SK-N-MC (cell line): ENCODE measurements at regions not wholly inside any gene's neighbourhood (a gene's known extent, or its start where the extent isn't known, plus 50 kb on each side); places are given as distances from the start of the nearest gene placed in this dataset.
"Not testable (repeated sequence)": the region's sequence is repeated elsewhere in the genome, so short reads cannot be mapped to it uniquely, and the experiment has no call there.

Experiments
- DNase-seq: peaks from one replicate; pipeline ENCODE4 v3.0.0-alpha.2; 2011; ENCODE audit warnings: low read depth, low spot score
- H3K27ac ChIP-seq: fragments of 200-600 bp; sonication (generic); 2 replicates; pipeline ENCODE4 v1.5.1; 2016; ENCODE audit warnings: mixed run types
- H3K36me3 ChIP-seq: fragments of 200-600 bp; sonication (generic); 2 replicates; pipeline ENCODE4 v1.6.1; 2017; ENCODE audit warnings: antibody characterized with exemption, low read length, mixed read lengths; ENCODE audit not compliant: insufficient read depth
- H3K4me3 ChIP-seq: fragments of 200-600 bp; sonication (generic); 2 replicates; pipeline ENCODE4 v1.5.1; 2016
- H3K9ac ChIP-seq: fragments of 200-600 bp; sonication (generic); 2 replicates; pipeline ENCODE4 v1.8.0; 2017; ENCODE audit warnings: mixed run types, mixed read lengths; ENCODE audit not compliant: insufficient read length
- H3K9me3 ChIP-seq: fragments of 200-600 bp; sonication (generic); 2 replicates; pipeline ENCODE4 v1.6.1; 2017; ENCODE audit warnings: low read depth, mild to moderate bottlenecking, antibody characterized with exemption, low read length, moderate library complexity, mixed read lengths
- EZH2 ChIP-seq: fragments of 200-600 bp; sonication (generic); IDR thresholded peaks from one replicate; pipeline ENCODE4 v1.6.1; 2017; ENCODE audit warnings: antibody characterized with exemption
- FOXP2 ChIP-seq: optimal IDR thresholded peaks from 2 replicates; pipeline ENCODE3; 2011; ENCODE audit warnings: mild to moderate bottlenecking, moderate library complexity; ENCODE audit not compliant: insufficient read depth; ENCODE audit errors: extremely low read length, control extremely low read depth
- POLR2AphosphoS5 ChIP-seq: IDR thresholded peaks from 2 replicates; pipeline ENCODE4 v1.6.1; 2012; ENCODE audit warnings: mild to moderate bottlenecking, low read depth, low read length, borderline replicate concordance

DNA sequence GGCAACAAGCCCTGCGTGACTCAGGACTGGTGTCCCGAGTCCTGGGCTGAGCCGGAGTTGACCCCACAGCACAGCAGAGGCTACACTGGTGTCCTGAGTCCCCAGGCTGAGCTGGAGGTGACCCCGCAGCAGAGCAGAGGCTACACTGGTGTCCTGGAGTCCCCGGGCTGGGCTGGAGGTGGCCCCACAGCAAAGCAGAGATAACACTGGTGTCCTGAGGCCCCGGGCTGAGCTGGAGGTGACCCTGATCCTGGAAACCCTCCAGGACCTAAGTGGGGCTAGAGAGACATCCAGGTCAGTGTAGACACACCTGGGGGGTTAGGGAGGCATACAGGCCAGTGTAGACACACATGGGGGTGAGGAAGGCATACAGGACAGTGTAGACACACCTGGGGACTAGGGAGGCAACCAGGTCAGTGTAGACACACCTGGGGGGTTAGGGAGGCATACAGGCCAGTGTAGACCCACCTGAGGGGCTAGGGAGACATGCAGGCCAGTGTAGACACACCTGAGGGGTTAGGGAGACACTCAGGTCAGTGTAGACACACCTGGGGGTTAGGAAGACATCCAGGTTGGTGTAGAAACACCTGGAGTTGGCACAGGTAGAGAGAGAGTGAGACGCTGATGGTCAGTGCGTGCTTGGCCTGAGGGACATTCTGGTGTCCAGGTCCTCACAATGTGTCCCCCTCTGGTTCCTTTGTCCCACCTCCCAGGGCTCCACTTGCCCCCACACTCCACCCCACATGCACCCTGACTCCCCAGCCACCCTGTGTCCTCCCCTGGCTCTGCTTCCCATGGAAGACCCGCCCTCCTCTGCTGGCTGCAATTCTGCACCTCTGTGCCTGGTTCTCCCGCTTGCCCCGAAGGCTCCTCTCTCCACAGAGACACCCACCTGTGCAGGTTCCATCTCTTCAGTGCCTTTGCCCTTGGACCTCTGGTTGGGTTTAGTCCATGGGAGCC lies 321.6 kb upstream of the SFSWAP start:
- no peak for DNase-seq
- H3K36me3 ChIP-seq = no peaks in the 10 kb centered on the region

DNA sequence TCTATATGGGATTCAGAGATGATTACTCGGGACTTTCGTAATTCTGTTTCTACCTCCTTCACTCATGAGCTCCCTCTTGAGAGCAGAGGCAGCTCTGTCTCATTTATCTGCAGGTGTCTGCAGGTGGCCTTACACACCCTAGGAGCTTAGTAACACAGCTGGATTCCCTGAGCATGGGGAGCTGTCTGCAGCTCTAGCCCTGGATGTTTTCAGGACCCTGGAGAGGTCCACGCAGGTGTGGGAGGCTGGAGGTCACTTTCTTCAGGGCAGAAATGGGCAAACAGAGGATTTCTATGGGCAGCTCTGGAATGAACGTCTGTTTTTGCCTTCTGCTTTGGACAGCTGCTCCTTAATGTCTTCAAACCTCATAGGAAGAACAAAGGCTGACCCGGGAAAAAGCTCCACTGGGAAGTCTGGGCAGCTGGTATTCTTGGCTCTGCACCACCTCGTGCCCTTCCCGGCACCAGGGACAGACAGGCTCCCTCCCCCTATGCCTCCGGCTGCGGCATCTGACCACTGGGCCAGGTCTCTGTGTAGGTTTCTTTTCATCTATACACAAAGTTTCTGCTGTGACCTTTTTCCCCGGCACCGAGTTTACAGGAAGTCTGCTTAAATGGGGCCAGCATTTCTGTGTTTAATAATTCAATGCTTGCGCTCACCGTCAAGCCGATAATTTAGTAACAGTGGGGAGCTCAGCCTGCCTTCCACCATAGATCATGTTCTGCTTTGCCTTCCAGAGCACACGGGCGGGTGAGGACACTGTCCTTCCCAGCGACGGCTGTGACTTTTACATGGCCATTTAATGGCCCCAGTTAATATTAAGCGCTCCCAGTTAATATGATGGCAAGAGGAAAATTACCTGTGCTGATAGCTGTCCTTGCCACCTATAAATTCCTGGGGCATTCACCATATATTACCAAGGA lies 320.2 kb upstream of the SFSWAP start:
- H3K27ac ChIP-seq = no peak overlapping the region
- TF ChIP-seq POLR2AphosphoS5 (no peak), EZH2 (no peak), FOXP2 (no peak)
- H3K9ac ChIP-seq = no peak overlapping the region
- no peak overlapping the region for H3K4me3 ChIP-seq
- H3K36me3 ChIP-seq = no peaks in the 10 kb centered on the region
- H3K9me3 ChIP-seq = no peaks in the 10 kb centered on the region
- no peak for DNase-seq

More for the DNA sequence above, 321.6 kb upstream of the SFSWAP start:
- TF ChIP-seq POLR2AphosphoS5 (no peak), EZH2 (no peak), FOXP2 (no peak)
- Histone ChIP-seq H3K9me3 (no peaks in the 10 kb centered on the region), H3K4me3 (no peak overlapping the region), H3K9ac (no peak overlapping the region), H3K27ac (no peak overlapping the region)

DNA sequence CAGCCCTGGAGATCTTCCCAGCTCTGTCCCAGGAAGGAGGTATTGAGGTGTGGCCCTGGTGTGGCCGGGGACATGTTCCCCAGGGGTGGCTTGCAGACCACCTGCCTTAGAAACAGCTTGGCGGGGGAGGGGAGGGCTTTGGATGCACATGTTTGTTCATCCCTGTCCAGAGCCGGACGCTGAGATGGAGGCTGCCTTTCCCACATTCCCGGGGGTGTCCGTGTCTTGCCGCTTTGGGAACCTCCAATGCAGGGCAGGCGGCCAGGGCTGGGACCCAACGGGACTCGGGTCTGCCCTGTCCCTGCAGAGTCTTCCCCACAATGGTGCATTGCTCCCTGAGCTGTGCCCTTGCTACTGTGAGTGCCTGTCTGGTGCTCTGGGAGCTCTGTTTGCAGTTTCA lies 319.5 kb upstream of the SFSWAP start:
- Histone ChIP-seq H3K9ac (no peak overlapping the region), H3K27ac (no peak overlapping the region), H3K36me3 (no peaks in the 10 kb centered on the region), H3K9me3 (no peaks in the 10 kb centered on the region), H3K4me3 (no peak overlapping the region)
- DNase-seq = no peak
- TF ChIP-seq EZH2 (no peak), POLR2AphosphoS5 (no peak), FOXP2 (no peak)

DNA sequence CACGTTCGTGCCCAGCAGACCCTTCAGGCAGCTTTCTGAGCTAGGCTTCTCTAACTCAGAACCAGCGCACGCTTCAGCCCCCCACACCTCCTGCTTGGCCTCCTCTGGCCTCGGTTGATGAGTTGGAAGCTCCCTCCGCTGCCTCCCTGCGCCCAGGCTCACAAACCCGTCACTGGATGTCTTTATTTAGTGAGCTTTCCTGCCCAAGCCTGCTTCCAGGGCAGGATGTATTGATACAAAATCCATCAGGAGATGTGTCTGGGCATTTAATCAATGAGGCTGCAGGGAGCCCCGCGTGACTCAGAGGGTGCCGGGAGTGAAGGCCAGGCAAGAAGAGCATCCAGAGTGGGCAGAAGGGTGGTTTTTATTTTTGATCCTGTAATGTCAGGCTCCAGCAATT lies 316.1 kb upstream of the SFSWAP start:
- DNase-seq, H3K9me3 ChIP-seq, H3K9ac ChIP-seq, H3K4me3 ChIP-seq, H3K36me3 ChIP-seq, H3K27ac ChIP-seq: not testable (repeated sequence)

DNA sequence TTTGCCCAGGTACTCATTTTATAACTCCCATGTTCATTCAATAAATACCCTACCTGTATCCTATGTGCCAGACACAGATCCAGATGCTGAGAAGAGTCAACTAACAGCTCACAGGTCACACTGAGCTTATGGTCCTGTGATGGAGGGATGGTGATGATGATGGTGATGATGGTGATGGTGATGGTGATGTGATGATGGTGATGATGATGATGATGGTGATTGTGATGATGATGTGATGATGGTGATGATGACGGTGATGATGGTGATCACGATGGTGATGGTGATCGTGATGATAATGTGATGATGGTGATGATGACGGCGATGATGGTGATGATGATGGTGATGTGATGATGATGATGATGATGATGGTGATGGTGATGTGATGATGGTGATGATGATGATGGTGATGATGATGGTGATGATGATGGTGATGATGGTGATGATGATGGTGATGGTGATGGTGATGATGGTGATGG lies 315.6 kb upstream of the SFSWAP start:
- not testable (repeated sequence) for H3K27ac ChIP-seq, DNase-seq, H3K36me3 ChIP-seq, H3K9me3 ChIP-seq, H3K4me3 ChIP-seq, H3K9ac ChIP-seq

- Histone ChIP-seq H3K9me3 (no peaks in the 10 kb centered on the region), H3K36me3 (no peaks in the 10 kb centered on the region), H3K27ac (no peak overlapping the region), H3K4me3 (no peak overlapping the region), H3K9ac (no peak overlapping the region)
- no peak for DNase-seq
- TF ChIP-seq FOXP2 = no peak
- no peak for TF ChIP-seq POLR2AphosphoS5
- TF ChIP-seq EZH2 = no peak
Measured at GRCh38 chr12:131395971-131396573, 314.8 kb upstream of the SFSWAP start.

DNA sequence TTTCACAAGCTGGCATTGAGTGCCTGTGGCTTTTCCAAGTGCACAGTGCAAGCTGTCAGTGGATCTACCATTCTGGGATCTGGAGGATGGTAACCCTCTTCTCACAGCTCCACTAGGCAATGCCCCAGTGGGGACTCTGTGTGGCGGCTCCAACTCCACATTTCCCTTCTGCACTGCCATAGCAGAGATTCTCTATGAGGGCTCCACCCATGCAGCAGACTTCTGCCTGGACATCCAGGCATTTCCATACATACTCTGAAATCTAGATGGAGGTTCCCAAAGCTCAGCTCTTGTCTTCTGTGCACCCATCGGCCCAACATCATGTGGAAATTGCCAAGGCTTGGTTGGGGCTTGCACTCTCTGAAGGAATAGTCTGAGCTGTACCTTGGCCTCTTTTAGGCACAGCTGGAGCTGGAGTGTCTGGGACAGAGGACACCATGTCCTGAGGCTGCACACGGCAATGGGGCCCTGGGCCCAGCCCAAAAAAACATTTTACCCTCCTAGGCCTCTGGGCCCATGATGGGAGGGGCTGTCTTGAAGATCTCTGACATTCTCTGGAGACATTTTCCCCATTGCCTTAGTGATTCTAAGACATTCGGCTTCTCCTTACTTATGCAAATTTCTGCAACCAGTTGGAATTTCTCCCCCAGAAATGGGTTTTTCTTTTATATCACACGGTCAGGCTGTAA lies 313.3 kb upstream of the SFSWAP start:
- H3K27ac ChIP-seq = no peak overlapping the region
- no peak overlapping the region for H3K9ac ChIP-seq
- no peak overlapping the region for H3K4me3 ChIP-seq
- no peak for TF ChIP-seq EZH2
- no peak for TF ChIP-seq FOXP2
- H3K9me3 ChIP-seq = no peaks in the 10 kb centered on the region
- DNase-seq = no peak
- H3K36me3 ChIP-seq = no peaks in the 10 kb centered on the region

DNA sequence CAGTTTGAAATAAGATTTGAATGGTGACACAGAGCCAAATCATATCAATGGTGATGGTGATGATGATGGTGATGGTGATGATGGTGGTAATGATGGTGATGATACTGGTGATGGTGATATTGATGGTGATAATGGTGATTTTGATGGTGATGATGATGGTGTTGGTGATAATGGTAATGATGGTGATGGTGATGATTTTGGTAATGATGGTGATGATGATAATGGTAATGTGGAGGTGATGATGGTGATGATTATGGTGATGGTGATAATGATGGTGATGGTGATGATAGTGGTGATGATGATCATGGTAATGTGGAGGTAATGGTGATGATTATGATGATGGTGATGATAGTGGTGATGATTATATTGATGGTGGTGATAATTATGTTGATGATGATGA lies 311.9 kb upstream of the SFSWAP start:
- DNase-seq = no peak
- no peak overlapping the region for H3K9ac ChIP-seq
- H3K27ac ChIP-seq = no peak overlapping the region
- TF ChIP-seq EZH2 (no peak), POLR2AphosphoS5 (no peak)
- H3K4me3 ChIP-seq = no peak overlapping the region
- H3K9me3 ChIP-seq = no peaks in the 10 kb centered on the region
- no peaks in the 10 kb centered on the region for H3K36me3 ChIP-seq

DNA sequence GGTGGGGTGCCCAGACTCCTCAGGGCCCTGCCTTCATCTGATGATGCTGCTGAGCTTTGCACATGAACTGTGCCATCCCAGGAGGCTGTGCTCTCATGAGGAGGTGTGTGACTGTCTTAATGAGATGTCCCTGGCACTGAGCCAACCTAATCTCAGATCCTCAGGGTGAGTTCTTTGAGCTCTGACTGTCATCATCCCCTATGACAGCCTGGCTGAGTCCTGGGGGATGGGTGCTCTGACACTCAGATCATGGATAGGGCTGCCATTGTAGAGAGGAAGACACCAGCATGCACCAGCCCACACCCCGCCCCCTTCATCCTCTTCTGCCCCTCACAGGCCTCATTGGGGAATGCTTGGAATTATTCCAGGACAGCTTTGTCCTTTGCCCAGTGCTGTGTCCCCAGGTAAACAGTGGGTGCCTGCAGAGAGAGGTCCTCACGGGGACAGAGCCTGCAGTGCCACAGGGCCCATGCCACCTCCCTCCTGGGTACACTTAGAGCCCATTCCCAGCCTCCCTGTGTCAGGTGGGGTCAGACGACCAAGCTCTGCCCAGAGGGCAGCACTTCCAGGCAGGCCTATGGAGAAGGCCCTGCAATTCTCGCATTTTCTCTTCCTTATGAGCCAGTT lies 310.1 kb upstream of the SFSWAP start:
- not testable (repeated sequence) for H3K4me3 ChIP-seq, H3K9me3 ChIP-seq, DNase-seq, H3K27ac ChIP-seq, H3K36me3 ChIP-seq, H3K9ac ChIP-seq

DNA sequence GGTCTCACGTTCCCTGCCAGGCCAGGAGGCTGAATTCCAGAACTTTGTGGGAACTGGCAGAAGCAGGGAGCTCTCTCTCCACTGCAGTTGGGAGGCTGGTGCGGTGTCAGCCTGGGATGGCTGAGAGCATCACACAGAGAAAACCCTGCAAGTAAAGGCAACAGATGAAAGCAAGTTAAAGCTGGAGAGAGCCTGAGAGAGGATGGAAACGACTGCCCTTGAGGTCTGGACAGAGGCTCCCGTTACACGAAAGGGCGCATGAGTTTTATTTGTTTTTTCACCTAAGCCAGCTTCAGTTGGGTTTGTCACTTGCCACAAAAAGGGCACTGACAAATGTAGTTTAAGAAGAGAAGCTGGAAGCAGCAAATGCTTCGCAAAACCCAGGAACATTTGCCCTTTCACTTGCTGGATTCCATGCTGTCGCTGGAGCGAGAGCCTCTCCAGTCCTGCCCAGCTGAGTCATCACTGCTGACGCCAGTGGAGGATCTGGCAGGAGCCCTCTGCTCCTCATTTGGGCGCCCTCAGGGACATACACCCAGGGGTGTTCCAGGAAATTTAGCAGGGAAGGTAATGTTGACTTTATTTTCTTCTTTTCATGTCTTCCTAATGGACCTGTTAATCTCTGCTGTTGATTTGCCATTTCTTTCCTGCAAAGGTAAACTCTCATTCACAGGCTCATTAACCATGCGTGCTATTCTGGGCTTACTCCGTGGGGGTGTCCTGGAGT lies 308.8 kb upstream of the SFSWAP start:
- H3K27ac ChIP-seq, H3K9me3 ChIP-seq, H3K36me3 ChIP-seq, DNase-seq, H3K9ac ChIP-seq, H3K4me3 ChIP-seq: not testable (repeated sequence)
